Neutrophil (primary cell): ENCODE measurements at regions not wholly inside any gene's neighbourhood (a gene's known extent, or its start where the extent isn't known, plus 50 kb on each side); places are given as distances from the start of the nearest gene placed in this dataset.

ENCODE experiments used
- H3K27ac ChIP-seq: fragments of 200-600 bp; sonication (generic); 2 replicates; pipeline ENCODE4 v1.5.1; 2016; ENCODE audit warnings: mild to moderate bottlenecking, moderate library complexity
- H3K27me3 ChIP-seq: fragments of 200-600 bp; sonication (generic); 2 replicates; pipeline ENCODE4 v1.6.0; 2016; ENCODE audit warnings: mild to moderate bottlenecking
- H3K36me3 ChIP-seq: fragments of 200-600 bp; sonication (generic); 2 replicates; pipeline ENCODE4 v1.5.1; 2017
- H3K4me1 ChIP-seq, 2 experiments: fragments of 200-600 bp in 1 of 2; sonication (generic) in 1 of 2; 1 replicate in 1 of 2; 2 replicates in 1 of 2; pipeline versions ENCODE4 v1.5.1 to v1.6.1; 2013 to 2016; ENCODE audit warnings: low read depth in 1 of 2, low read length in 1 of 2, mild to moderate bottlenecking in 1 of 2, moderate library complexity in 1 of 2; ENCODE audit not compliant: control insufficient read depth in 1 of 2, insufficient read depth in 1 of 2
- H3K4me3 ChIP-seq, 2 experiments: fragments of 200-600 bp in 1 of 2; sonication (generic) in 1 of 2; 1 replicate in 1 of 2; 2 replicates in 1 of 2; pipeline ENCODE4 v1.5.1; 2013 to 2016; ENCODE audit warnings: low read depth in 1 of 2, low read length in 1 of 2, mild to moderate bottlenecking in 1 of 2, moderate library complexity in 1 of 2
- H3K9me3 ChIP-seq: fragments of 200-600 bp; sonication (generic); 2 replicates; pipeline ENCODE4 v1.5.1; 2016
- TF ChIP-seq, protein P1 (sequence below): fragments of 200-600 bp; sonication (generic); IDR thresholded peaks from 2 replicates; pipeline ENCODE4 v1.5.1; 2016; ENCODE audit warnings: antibody characterized with exemption

DNA sequence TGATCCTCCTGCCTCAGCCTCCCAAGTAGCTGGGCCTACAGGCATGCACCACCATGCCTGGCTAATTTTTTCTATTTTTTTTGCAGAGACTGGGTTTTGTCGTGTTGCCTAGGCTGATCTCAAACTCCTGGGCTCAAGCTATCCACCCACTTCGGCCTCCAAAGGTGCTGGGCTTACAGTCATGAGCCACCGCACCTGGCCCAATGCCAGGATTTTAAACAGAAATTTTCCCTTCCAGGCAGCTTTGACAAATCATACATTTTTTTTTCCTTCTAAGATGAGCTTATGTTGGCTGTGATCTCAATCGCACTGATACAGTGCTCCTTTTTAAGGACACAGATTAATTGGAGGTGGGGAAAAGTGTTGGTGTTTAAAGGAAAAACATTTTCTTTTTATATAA lies 73.2 kb upstream of the CD2AP start:
- Histone ChIP-seq H3K9me3 (no peaks in the 10 kb centered on the region), H3K4me1 (no peaks in the 10 kb centered on the region)

DNA sequence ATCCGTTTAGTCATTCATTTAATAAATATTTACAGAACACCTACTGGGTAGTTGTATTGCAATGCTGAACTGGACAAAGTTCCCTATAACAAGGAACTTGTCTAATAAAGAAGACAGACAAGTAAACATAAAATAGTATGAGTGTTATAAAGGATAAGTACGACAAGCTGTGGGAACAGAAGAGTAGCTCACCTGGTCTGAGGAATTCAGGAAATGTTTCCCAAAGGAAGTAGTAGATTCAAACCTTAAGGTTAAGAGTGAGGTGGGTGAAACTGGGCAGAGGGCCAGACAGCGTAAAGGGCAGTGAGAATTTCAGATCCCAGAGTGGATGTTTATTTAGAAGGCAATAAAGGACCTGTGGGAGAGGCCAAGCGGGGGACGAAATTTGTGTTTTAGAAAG lies 72.3 kb upstream of the CD2AP start:
- Histone ChIP-seq H3K4me3 (no peak overlapping the region), H3K36me3 (no peaks in the 10 kb centered on the region), H3K27ac (no peak overlapping the region), H3K9me3 (no peaks in the 10 kb centered on the region), H3K27me3 (no peaks in the 10 kb centered on the region), H3K4me1 (no peaks in the 10 kb centered on the region)
- TF ChIP-seq, protein P1, sequence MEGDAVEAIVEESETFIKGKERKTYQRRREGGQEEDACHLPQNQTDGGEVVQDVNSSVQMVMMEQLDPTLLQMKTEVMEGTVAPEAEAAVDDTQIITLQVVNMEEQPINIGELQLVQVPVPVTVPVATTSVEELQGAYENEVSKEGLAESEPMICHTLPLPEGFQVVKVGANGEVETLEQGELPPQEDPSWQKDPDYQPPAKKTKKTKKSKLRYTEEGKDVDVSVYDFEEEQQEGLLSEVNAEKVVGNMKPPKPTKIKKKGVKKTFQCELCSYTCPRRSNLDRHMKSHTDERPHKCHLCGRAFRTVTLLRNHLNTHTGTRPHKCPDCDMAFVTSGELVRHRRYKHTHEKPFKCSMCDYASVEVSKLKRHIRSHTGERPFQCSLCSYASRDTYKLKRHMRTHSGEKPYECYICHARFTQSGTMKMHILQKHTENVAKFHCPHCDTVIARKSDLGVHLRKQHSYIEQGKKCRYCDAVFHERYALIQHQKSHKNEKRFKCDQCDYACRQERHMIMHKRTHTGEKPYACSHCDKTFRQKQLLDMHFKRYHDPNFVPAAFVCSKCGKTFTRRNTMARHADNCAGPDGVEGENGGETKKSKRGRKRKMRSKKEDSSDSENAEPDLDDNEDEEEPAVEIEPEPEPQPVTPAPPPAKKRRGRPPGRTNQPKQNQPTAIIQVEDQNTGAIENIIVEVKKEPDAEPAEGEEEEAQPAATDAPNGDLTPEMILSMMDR, result no peak

More for the DNA sequence above, 73.2 kb upstream of the CD2AP start:
- Histone ChIP-seq H3K36me3 (no peaks in the 10 kb centered on the region), H3K27ac (no peak overlapping the region), H3K27me3 (no peaks in the 10 kb centered on the region), H3K4me3 (no peak overlapping the region)
- TF ChIP-seq, protein P1, result no peak

DNA sequence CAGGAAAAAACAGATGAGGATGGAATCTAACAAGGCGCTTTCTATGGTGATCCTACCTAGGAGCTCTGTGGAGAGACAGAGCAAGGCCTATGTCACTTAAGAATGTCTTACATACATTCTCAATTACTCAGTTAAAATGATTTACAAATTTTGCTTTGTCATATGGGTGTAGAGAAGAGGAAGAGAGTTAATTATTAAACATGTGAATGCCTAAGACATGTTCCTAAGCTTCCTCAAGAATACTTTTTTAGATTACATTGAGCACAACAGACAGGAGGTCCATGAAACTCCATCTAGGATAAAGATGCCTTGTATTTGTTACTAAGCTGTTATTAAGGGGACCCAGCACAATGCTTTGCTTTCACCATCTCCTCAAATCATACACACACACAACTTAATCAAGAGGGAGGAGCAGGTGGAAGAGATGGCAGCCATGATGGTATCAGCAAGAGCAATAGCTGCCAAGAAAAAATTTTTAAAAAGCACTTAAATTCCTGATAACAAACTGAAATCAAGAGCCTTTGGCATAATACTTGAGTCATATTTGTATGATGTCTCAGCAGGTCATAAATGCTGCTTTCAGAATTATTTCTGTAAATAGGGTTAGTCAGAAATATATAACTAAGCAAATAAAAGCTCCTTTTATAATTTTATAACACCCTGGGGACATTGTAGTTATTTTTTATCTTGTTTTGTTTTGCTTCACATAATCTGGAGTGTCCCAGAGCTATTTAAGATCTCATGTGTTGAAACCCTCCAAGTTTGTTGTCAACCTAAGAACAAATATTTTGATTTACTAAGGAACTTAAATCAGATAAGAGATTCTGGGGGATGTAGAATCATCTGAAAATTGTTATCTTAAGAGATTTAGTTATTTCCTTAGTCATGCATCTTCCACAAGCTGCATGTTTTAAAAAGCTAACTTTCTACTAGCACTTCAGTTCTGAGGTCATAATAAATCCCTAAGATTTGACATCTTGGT lies 70.0 kb upstream of the CD2AP start:
- TF ChIP-seq, protein P1, result no peak
- H3K9me3 ChIP-seq, result no peaks in the 10 kb centered on the region
- H3K4me3 ChIP-seq, result no peak overlapping the region
- H3K27ac ChIP-seq, result no peak overlapping the region
- no peaks in the 10 kb centered on the region for H3K27me3 ChIP-seq
- H3K36me3 ChIP-seq, result no peaks in the 10 kb centered on the region
- H3K4me1 ChIP-seq, result no peaks in the 10 kb centered on the region

DNA sequence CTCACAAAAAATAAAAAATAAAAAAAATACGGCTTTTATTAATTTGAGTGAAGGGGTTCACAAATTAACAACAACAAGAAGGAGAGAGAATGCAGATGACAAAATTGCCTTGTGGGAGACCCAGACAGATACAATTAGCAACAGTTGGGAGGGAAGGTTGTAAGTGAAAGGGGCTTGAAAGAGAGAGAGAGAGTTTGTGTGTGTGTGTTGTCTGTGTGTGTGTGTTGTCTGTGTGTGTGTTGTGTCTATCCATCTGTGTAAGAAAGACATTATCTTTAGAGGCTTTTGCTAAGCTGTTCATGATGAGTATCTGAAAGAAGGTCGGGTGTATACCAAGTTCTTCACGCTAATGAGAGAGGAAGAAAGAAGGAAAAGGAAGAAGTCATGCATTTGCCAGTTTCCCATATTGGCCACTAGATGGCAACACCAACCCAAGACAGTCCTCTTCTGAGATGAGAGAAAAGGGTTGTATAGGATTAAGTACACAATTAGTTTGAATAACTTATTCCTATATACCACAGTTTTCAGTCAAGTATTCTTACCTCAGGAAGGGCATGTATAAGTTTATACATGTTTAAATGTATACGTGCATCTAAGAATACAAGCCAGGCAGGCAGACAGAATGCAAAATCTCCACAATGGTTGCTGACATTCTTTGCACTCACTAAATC lies 63.7 kb upstream of the CD2AP start:
- TF ChIP-seq, protein P1, result peak; percentile 69
- H3K27me3 ChIP-seq, result no peaks in the 10 kb centered on the region
- H3K36me3 ChIP-seq, result no peaks in the 10 kb centered on the region
- H3K9me3 ChIP-seq, result no peaks in the 10 kb centered on the region
- peak overlapping the region; percentile 50 for H3K4me3 ChIP-seq
- peaks cover 6 to 9% of the 10 kb centered on the region in 2 experiments for H3K4me1 ChIP-seq
- H3K27ac ChIP-seq, result no peak overlapping the region

DNA sequence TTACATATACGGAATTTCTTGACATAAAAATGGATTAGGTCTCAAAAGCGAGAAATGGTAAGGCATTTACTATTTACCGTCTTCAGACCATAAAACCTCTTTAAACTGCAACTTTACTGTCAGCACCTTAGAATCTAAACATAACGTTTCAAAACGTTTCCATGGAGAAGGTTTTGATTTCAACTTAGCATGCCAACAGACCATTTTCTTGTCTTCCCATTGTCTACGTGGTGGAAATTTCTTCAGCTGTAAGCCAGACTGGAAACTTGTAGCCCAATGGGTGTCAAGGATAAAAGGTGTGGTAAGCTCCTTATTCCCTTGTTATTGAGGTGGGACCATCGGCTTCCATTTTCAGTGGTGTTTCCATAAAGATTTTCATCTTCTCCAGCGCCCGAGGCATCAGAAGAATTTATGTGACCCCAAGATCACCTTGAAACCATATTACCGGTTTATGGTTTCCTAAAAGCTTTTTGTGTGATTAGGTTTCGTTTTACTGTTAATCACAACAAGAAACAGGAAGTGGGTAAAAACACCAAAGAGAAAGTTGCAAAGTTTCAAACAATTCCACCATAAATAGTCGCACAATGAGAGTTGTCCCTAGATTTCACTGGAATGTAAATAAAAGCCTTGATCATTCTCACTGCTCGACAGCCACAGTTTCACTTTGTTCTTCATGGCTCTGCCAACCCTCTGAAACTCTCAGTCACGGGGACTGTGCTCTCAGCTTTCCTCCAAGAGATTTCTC lies 63.0 kb upstream of the CD2AP start:
- Histone ChIP-seq H3K36me3 (no peaks in the 10 kb centered on the region), H3K9me3 (no peaks in the 10 kb centered on the region), H3K27me3 (no peaks in the 10 kb centered on the region), H3K27ac (peak overlapping the region; percentile 1), H3K4me1 (peaks cover 6 to 9% of the 10 kb centered on the region in 2 experiments), H3K4me3 (peak overlapping the region; percentile 50)
- TF ChIP-seq, protein P1, result no peak
